SK-N-SH treated with all-trans-retinoic acid at 6 μM for 48 hours (cell line): ENCODE measurements at regions not wholly inside any gene's neighbourhood (a gene's known extent, or its start where the extent isn't known, plus 50 kb on each side); places are given as distances from the start of the nearest gene placed in this dataset.

Source experiments
- ATAC-seq: fragments of 200-7000 bp; cut with Tn5 transposase; 3 replicates; pipeline ENCODE4 v1.9.1; 2020; ENCODE audit warnings: mild to moderate bottlenecking, moderate library complexity
- ARNTL ChIP-seq: fragments of 450-650 bp; formaldehyde crosslinking; IDR thresholded peaks from 2 replicates; pipeline ENCODE4 v1.5.0; 2020; ENCODE audit warnings: low read depth, mild to moderate bottlenecking, moderate library complexity, borderline replicate concordance
- BACH2 ChIP-seq: fragments of 250-450 bp; sonication (Bioruptor Pico); IDR thresholded peaks from 2 replicates; pipeline ENCODE4 v1.9.0; 2021; ENCODE audit warnings: mild to moderate bottlenecking, borderline replicate concordance
- CREB5 ChIP-seq: fragments of 250-450 bp; sonication (Bioruptor Pico); IDR thresholded peaks from 2 replicates; pipeline ENCODE4 v1.5.1; 2020; ENCODE audit warnings: low read depth, mild to moderate bottlenecking, moderate library complexity
- CSDC2 ChIP-seq: fragments of 250-450 bp; sonication (Bioruptor Pico); IDR thresholded peaks from 2 replicates; pipeline ENCODE4 v1.5.0; 2020; ENCODE audit warnings: mild to moderate bottlenecking, moderate library complexity
- CSRNP3 ChIP-seq: fragments of 250-450 bp; sonication (Bioruptor Pico); IDR thresholded peaks from 2 replicates; pipeline ENCODE4 v1.5.1; 2021; ENCODE audit warnings: mild to moderate bottlenecking, moderate library complexity
- ESRRG ChIP-seq: fragments of 250-450 bp; sonication (Bioruptor Pico); IDR thresholded peaks from 2 replicates; pipeline ENCODE4 v1.6.1; 2021; ENCODE audit warnings: mild to moderate bottlenecking
- GLIS3 ChIP-seq: fragments of 250-450 bp; sonication (Bioruptor Pico); IDR thresholded peaks from 2 replicates; pipeline ENCODE4 v1.5.0; 2020; ENCODE audit warnings: mild to moderate bottlenecking, moderate library complexity
- ISL1 ChIP-seq: fragments of 250-450 bp; sonication (Bioruptor Pico); IDR thresholded peaks from 2 replicates; pipeline ENCODE4 v2.1.2; 2022; ENCODE audit warnings: mild to moderate bottlenecking, moderate library complexity
- PATZ1 ChIP-seq: fragments of 250-450 bp; sonication (Bioruptor Pico); IDR thresholded peaks from 2 replicates; pipeline ENCODE4 v1.8.0; 2020; ENCODE audit warnings: mild to moderate bottlenecking, moderate library complexity, borderline replicate concordance
- POU6F1 ChIP-seq: fragments of 250-450 bp; sonication (Bioruptor Pico); IDR thresholded peaks from 2 replicates; pipeline ENCODE4 v1.8.0; 2021; ENCODE audit warnings: low read depth, mild to moderate bottlenecking, moderate library complexity, borderline replicate concordance
- PPARA ChIP-seq: fragments of 250-450 bp; sonication (Bioruptor Pico); IDR thresholded peaks from 2 replicates; pipeline ENCODE4 v1.5.0; 2020; ENCODE audit warnings: mild to moderate bottlenecking, borderline replicate concordance
- RARB ChIP-seq: fragments of 250-450 bp; sonication (Bioruptor Pico); IDR thresholded peaks from 2 replicates; pipeline ENCODE4 v1.8.0; 2021; ENCODE audit warnings: mild to moderate bottlenecking, moderate library complexity
- SNAI2 ChIP-seq: fragments of 250-450 bp; sonication (Bioruptor Pico); IDR thresholded peaks from 2 replicates; pipeline ENCODE4 v1.5.0; 2020; ENCODE audit warnings: mild to moderate bottlenecking, moderate library complexity
- TCF4 ChIP-seq: fragments of 250-450 bp; sonication (Bioruptor Pico); IDR thresholded peaks from 2 replicates; pipeline ENCODE4 v1.8.0; 2021; ENCODE audit warnings: mild to moderate bottlenecking, moderate library complexity, borderline replicate concordance
- TOX ChIP-seq: fragments of 250-450 bp; sonication (Bioruptor Pico); IDR thresholded peaks from 2 replicates; pipeline ENCODE4 v1.8.0; 2021; ENCODE audit warnings: mild to moderate bottlenecking, moderate library complexity, borderline replicate concordance
- TSHZ2 ChIP-seq: fragments of 250-450 bp; sonication (Bioruptor Pico); IDR thresholded peaks from 2 replicates; pipeline ENCODE4 v1.5.0; 2020; ENCODE audit warnings: mild to moderate bottlenecking, moderate library complexity
- ZC3H10 ChIP-seq: fragments of 250-450 bp; sonication (Bioruptor Pico); IDR thresholded peaks from 2 replicates; pipeline ENCODE4 v1.5.1; 2021; ENCODE audit warnings: mild to moderate bottlenecking, moderate library complexity
- ZFP3 ChIP-seq: fragments of 250-450 bp; sonication (Bioruptor Pico); IDR thresholded peaks from 2 replicates; pipeline ENCODE4 v1.5.0; 2020; ENCODE audit warnings: mild to moderate bottlenecking, moderate library complexity
- ZFP30 ChIP-seq: fragments of 450-650 bp; formaldehyde crosslinking; IDR thresholded peaks from 2 replicates; pipeline ENCODE4 v1.5.0; 2022; ENCODE audit warnings: mild to moderate bottlenecking, moderate library complexity
- ZNF565 ChIP-seq: fragments of 450-650 bp; formaldehyde crosslinking; conservative IDR thresholded peaks from 2 replicates; pipeline ENCODE4 v1.5.0; 2020; ENCODE audit warnings: low read depth, mild to moderate bottlenecking, moderate library complexity
- ZNF70 ChIP-seq: fragments of 450-650 bp; formaldehyde crosslinking; IDR thresholded peaks from 2 replicates; pipeline ENCODE4 v1.5.0; 2020; ENCODE audit warnings: mild to moderate bottlenecking, moderate library complexity
- ZNF8 ChIP-seq: fragments of 450-650 bp; formaldehyde crosslinking; IDR thresholded peaks from 2 replicates; pipeline ENCODE4 v1.5.0; 2020; ENCODE audit warnings: mild to moderate bottlenecking, moderate library complexity

GRCh38 chr5:56498759-56499395, 265.7 kb upstream of the ANKRD55 start:
- ATAC-seq, result no peak
- TF ChIP-seq CSRNP3 (CRISPR knock-in tag), result no peak
- TF ChIP-seq POU6F1 (CRISPR knock-in tag), result no peak
- TF ChIP-seq RARB (CRISPR knock-in tag), result no peak
- TF ChIP-seq BACH2, result no peak
- TF ChIP-seq ZC3H10 (CRISPR knock-in tag), result no peak
- TF ChIP-seq SNAI2 (CRISPR knock-in tag), result no peak
- no peak for TF ChIP-seq TCF4 (CRISPR knock-in tag)
- TF ChIP-seq CSDC2 (CRISPR knock-in tag), result no peak
- TF ChIP-seq TSHZ2 (CRISPR knock-in tag), result no peak
- TF ChIP-seq PATZ1 (CRISPR knock-in tag), result no peak
- no peak for TF ChIP-seq CREB5 (CRISPR knock-in tag)
- TF ChIP-seq PPARA (CRISPR knock-in tag), result no peak
- TF ChIP-seq ZFP3, result no peak
- TF ChIP-seq ZNF70 (CRISPR knock-in tag), result no peak
- TF ChIP-seq ISL1 (CRISPR knock-in tag), result no peak
- no peak for TF ChIP-seq GLIS3 (CRISPR knock-in tag)
- no peak for TF ChIP-seq ESRRG (CRISPR knock-in tag)
- TF ChIP-seq TOX, result no peak
- TF ChIP-seq ZFP30 (CRISPR knock-in tag), result no peak
- no peak for TF ChIP-seq ZNF565 (CRISPR knock-in tag)
- TF ChIP-seq, all 23 proteins: peak for 0

- TF ChIP-seq ZFP3, result peak; percentile 68
- TF ChIP-seq ZNF8 (CRISPR knock-in tag), result no peak
- TF ChIP-seq GLIS3 (CRISPR knock-in tag), result peak; percentile 45; the same call in 1 of the 2 replicates
- no peak for TF ChIP-seq PPARA (CRISPR knock-in tag)
- no peak for TF ChIP-seq CSDC2 (CRISPR knock-in tag)
- no peak for TF ChIP-seq BACH2
- TF ChIP-seq ZNF565 (CRISPR knock-in tag), result peak; percentile 41
- peak; percentile 96 for TF ChIP-seq TCF4 (CRISPR knock-in tag)
- TF ChIP-seq TOX, result peak; percentile 84
- peak; percentile 99 for TF ChIP-seq TSHZ2 (CRISPR knock-in tag)
- TF ChIP-seq ISL1 (CRISPR knock-in tag), result peak; percentile 88
- peak; percentile 78; the same call in 1 of the 2 replicates for TF ChIP-seq CSRNP3 (CRISPR knock-in tag)
- TF ChIP-seq SNAI2 (CRISPR knock-in tag), result no peak
- no peak for TF ChIP-seq ESRRG (CRISPR knock-in tag)
- TF ChIP-seq RARB (CRISPR knock-in tag), result peak; percentile 75; the same call in 1 of the 2 replicates
- no peak for TF ChIP-seq ARNTL
- peak; percentile 89 for ATAC-seq
Measured at GRCh38 chr5:56496581-56497063, 263.5 kb upstream of the ANKRD55 start.
